ENCODE measurements at regions not wholly inside any gene's neighbourhood (a gene's known extent, or its start where the extent isn't known, plus 50 kb on each side); places are given as distances from the start of the nearest gene placed in this dataset.

- TF ChIP-seq CTCF (IDR thresholded peaks at IDR 0.05; ENCODE audit: borderline replicate concordance, insufficient read depth, low read depth, low read length), result no peak
- no peak overlapping the region for H3K4me3 ChIP-seq (ENCODE audit: low read depth, low read length)
Measured at GRCh38 chr10:94137747-94138146, 144.0 kb downstream of the PLCE1 start.

GRCh38 chr10:94138391-94138790 is 144.7 kb downstream of the PLCE1 start:
- no peak overlapping the region for H3K4me3 ChIP-seq (ENCODE audit: low read depth, low read length)
- TF ChIP-seq CTCF (IDR thresholded peaks at IDR 0.05; ENCODE audit: borderline replicate concordance, insufficient read depth, low read depth, low read length), result no peak

GRCh38 chr10:94143261-94143660 is 149.5 kb downstream of the PLCE1 start:
- TF ChIP-seq CTCF (IDR thresholded peaks at IDR 0.05; ENCODE audit: borderline replicate concordance, insufficient read depth, low read depth, low read length), result no peak

DNA sequence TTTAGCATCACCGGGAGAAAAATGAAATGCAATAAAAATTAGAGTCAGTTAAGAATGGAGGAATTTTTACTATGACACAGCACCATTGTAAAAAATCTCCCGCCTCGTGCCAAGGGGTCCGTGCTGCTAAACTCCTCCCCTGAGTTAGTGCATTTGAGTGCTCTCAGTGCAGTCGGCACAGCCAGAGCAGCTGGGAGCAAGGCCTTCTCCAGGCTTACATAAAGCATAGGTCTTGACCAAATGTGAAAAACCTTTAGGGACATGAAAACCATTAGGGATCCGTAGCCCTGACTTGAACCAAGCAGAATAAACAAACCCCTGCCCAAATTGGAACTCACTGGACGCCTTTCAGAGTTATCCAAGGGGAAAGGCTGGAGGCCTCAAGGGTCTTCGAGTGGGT is 152.6 kb downstream of the PLCE1 start:
- TF ChIP-seq CTCF (IDR thresholded peaks at IDR 0.05; ENCODE audit: borderline replicate concordance, insufficient read depth, low read depth, low read length), result no peak
- no peak overlapping the region for H3K4me3 ChIP-seq (ENCODE audit: low read depth, low read length)

More at GRCh38 chr10:94143261-94143660, 149.5 kb downstream of the PLCE1 start:
- no peak overlapping the region for H3K4me3 ChIP-seq (ENCODE audit: low read depth, low read length)

DNA sequence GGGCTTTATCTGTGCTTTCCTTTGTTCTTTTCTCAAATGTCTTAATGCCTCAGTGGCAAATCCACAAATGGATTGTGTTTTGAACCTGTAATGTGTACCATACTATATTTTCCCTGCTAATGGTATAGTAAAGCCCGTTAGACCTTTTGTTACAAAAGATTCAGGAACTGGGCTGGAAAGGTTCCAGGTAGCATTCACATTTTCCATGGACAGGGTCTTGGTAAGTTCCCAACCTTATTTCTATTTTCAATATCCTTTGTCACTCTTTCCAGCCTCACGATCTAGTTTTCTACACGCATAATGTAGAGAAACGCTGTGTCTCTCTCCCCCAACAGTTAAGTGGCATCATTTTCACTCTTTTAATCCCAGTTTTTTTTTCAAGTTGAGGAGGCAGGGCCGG is 153.0 kb downstream of the PLCE1 start:
- no peak for TF ChIP-seq CTCF (IDR thresholded peaks at IDR 0.05; ENCODE audit: borderline replicate concordance, insufficient read depth, low read depth, low read length)
- no peak overlapping the region for H3K4me3 ChIP-seq (ENCODE audit: low read depth, low read length)

- TF ChIP-seq CTCF (IDR thresholded peaks at IDR 0.05; ENCODE audit: borderline replicate concordance, insufficient read depth, low read depth, low read length), result no peak
Measured at GRCh38 chr10:94149702-94150101, 156.0 kb downstream of the PLCE1 start.

DNA sequence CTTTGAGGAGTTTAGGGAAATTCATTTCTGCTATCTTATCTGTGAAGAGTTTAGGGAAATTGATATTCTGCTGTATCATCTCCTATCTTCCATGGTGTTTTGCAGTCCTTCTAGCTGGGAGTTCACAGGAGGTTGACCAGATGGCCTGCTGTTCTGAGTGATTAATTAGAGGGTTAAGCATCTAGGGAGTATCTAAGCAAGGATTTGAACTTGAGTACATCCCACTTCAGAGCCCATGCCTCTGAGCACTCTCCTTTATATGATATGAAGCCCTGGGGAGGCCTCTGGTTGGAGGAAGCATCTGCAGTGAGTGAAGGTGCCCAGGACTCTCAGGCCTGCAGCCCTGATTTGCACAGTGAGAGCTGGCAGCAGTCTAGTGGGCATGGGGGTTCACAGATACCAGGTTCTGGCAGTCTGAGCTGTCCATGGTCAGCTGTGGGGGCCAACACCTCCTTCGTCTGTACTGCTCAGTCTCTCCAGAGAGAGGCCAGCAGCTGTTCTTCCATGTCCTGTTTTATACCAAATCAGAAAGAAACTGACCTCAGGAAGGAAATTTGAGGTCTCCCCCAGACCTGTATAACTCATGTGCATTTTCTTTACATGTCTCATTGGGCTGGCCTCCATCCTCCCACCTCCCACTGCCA is 156.9 kb downstream of the PLCE1 start:
- TF ChIP-seq CTCF (IDR thresholded peaks at IDR 0.05; ENCODE audit: borderline replicate concordance, insufficient read depth, low read depth, low read length), result no peak
- no peak overlapping the region for H3K4me3 ChIP-seq (ENCODE audit: low read depth, low read length)

More at GRCh38 chr10:94149702-94150101, 156.0 kb downstream of the PLCE1 start:
- no peak overlapping the region for H3K4me3 ChIP-seq (ENCODE audit: low read depth, low read length)
